OCI-LY1 (cell line): ENCODE measurements at regions not wholly inside any gene's neighbourhood (a gene's known extent, or its start where the extent isn't known, plus 50 kb on each side); places are given as distances from the start of the nearest gene placed in this dataset.
"Not testable (repeated sequence)": the region's sequence is repeated elsewhere in the genome, so short reads cannot be mapped to it uniquely, and the experiment has no call there.

Source experiments
- CTCF ChIP-seq: fragments of 200-600 bp; sonication (generic), shearing (Covaris generic); IDR thresholded peaks from 2 replicates; pipeline ENCODE4 v1.5.1; 2017; ENCODE audit warnings: mild to moderate bottlenecking, antibody characterized with exemption, low read length, moderate library complexity, mixed read lengths
- EZH2 ChIP-seq: fragments of 200-600 bp; sonication (generic), shearing (Covaris generic); IDR thresholded peaks from 2 replicates; pipeline ENCODE4 v1.8.0; 2017; ENCODE audit warnings: borderline replicate concordance, mixed run types, mild to moderate bottlenecking, antibody characterized with exemption, low read length, moderate library complexity, mixed read lengths

GRCh38 chr14:105706701-105707019 lies 180.3 kb downstream of the TMEM121 start:
- TF ChIP-seq CTCF, EZH2: not testable (repeated sequence)
